SU-DHL-6 (cell line): ENCODE measurements at regions not wholly inside any gene's neighbourhood (a gene's known extent, or its start where the extent isn't known, plus 50 kb on each side); places are given as distances from the start of the nearest gene placed in this dataset.

Source experiments
- H2AFZ ChIP-seq: fragments of 200-600 bp; sonication (generic); 2 replicates; pipeline ENCODE4 v1.6.1; 2014; ENCODE audit warnings: low read depth, mild to moderate bottlenecking, moderate library complexity, mixed read lengths, antibody characterized with exemption, low read length; ENCODE audit not compliant: severe bottlenecking
- H3F3A ChIP-seq: fragments of 200-600 bp; shearing (Covaris generic); 2 replicates; pipeline ENCODE4 v1.6.0; 2016; ENCODE audit warnings: antibody characterized with exemption, mild to moderate bottlenecking; ENCODE audit not compliant: insufficient read depth
- H3K27ac ChIP-seq: fragments of 200-600 bp; sonication (generic); 2 replicates; pipeline ENCODE4 v1.5.1; 2016; ENCODE audit warnings: low read depth, mild to moderate bottlenecking, low read length, moderate library complexity, mixed read lengths
- H3K27me3 ChIP-seq: fragments of 200-600 bp; sonication (generic), shearing (Covaris generic); 2 replicates; pipeline ENCODE4 v1.6.0; 2014; ENCODE audit warnings: mild to moderate bottlenecking, low read length
- H3K36me3 ChIP-seq: fragments of 200-600 bp; sonication (generic); 2 replicates; pipeline ENCODE4 v1.6.1; 2014; ENCODE audit warnings: mild to moderate bottlenecking, low read length, mixed read lengths
- H3K4me2 ChIP-seq: fragments of 300-600, 200-600 bp; shearing (Covaris generic), sonication (generic); 2 replicates; pipeline ENCODE4 v1.6.0; 2014; ENCODE audit warnings: low read length, low read depth, mild to moderate bottlenecking; ENCODE audit not compliant: poor library complexity, severe bottlenecking
- H3K4me3 ChIP-seq: fragments of 200-600 bp; sonication (generic); 2 replicates; pipeline ENCODE4 v1.5.1; 2014; ENCODE audit warnings: antibody characterized with exemption, low read length, mild to moderate bottlenecking, mixed read lengths; ENCODE audit not compliant: insufficient read depth, poor library complexity, severe bottlenecking
- H3K79me2 ChIP-seq: fragments of 200-600 bp; sonication (generic); 2 replicates; pipeline ENCODE4 v1.6.1; 2014; ENCODE audit warnings: mild to moderate bottlenecking, low read length, moderate library complexity; ENCODE audit not compliant: insufficient read depth
- H3K9ac ChIP-seq: fragments of 200-600 bp; sonication (generic); 2 replicates; pipeline ENCODE4 v1.7.0; 2014; ENCODE audit warnings: mild to moderate bottlenecking, low read length
- H3K9me2 ChIP-seq: fragments of 200-600 bp; sonication (generic); replicated peaks from 2 replicates; pipeline ENCODE4 v1.6.1; 2014; ENCODE audit warnings: low read length; ENCODE audit not compliant: insufficient read depth
- H3K9me3 ChIP-seq: fragments of 200-600 bp; sonication (generic); 2 replicates; pipeline ENCODE4 v1.6.1; 2014; ENCODE audit warnings: low read length, mixed read lengths; ENCODE audit not compliant: insufficient read depth
- H4K20me1 ChIP-seq: fragments of 200-600 bp; sonication (generic); 2 replicates; pipeline ENCODE4 v1.6.1; 2014; ENCODE audit warnings: low read depth, mild to moderate bottlenecking, antibody characterized with exemption, low read length, moderate library complexity, mixed read lengths
- CTCF ChIP-seq: fragments of 200-600 bp; sonication (generic); IDR thresholded peaks from one replicate; pipeline ENCODE4 v1.5.1; 2017; ENCODE audit warnings: antibody characterized with exemption, mild to moderate bottlenecking, low read length, moderate library complexity; ENCODE audit not compliant: insufficient read depth, poor library complexity, severe bottlenecking
- EZH2phosphoT487 ChIP-seq: fragments of 200-600 bp; sonication (generic), shearing (Covaris generic); conservative IDR thresholded peaks from 2 replicates; pipeline ENCODE4 v1.6.1; 2018; ENCODE audit warnings: mild to moderate bottlenecking, antibody characterized with exemption, low read length, moderate library complexity, mixed read lengths

GRCh38 chr5:21085791-21086190, 1097.8 kb upstream of the CDH18 start:
- no peaks in the 10 kb centered on the region for H3K27me3 ChIP-seq
- TF ChIP-seq EZH2phosphoT487 (no peak), CTCF (no peak)

GRCh38 chr5:21071986-21072385, 1084.0 kb upstream of the CDH18 start:
- no peaks in the 10 kb centered on the region for H3K27me3 ChIP-seq
- no peak for TF ChIP-seq CTCF
- no peak overlapping the region for H3K9ac ChIP-seq
- peak overlapping the region; percentile 60 for H2AFZ ChIP-seq
- no peaks in the 10 kb centered on the region for H3K9me2 ChIP-seq
- no peak overlapping the region for H3K4me3 ChIP-seq
- H3K4me2 ChIP-seq, result no peak overlapping the region
- H4K20me1 ChIP-seq, result no peaks in the 10 kb centered on the region
- H3K79me2 ChIP-seq, result no peaks in the 10 kb centered on the region
- H3K9me3 ChIP-seq, result no peaks in the 10 kb centered on the region
- H3K27ac ChIP-seq, result no peak overlapping the region
- H3F3A ChIP-seq, result no peaks in the 10 kb centered on the region
- no peaks in the 10 kb centered on the region for H3K36me3 ChIP-seq

More at GRCh38 chr5:21085791-21086190, 1097.8 kb upstream of the CDH18 start:
- Histone ChIP-seq H3K4me3 (no peak overlapping the region), H3K27ac (no peak overlapping the region), H3K4me2 (peak overlapping the region; percentile 31), H3K36me3 (no peaks in the 10 kb centered on the region), H3K79me2 (no peaks in the 10 kb centered on the region), H3K9ac (no peak overlapping the region), H4K20me1 (no peaks in the 10 kb centered on the region), H3F3A (no peaks in the 10 kb centered on the region), H2AFZ (peak overlapping the region; percentile 51), H3K9me3 (no peaks in the 10 kb centered on the region), H3K9me2 (no peaks in the 10 kb centered on the region)

- Histone ChIP-seq H3K36me3 (no peaks in the 10 kb centered on the region), H3K4me2 (no peak overlapping the region), H3F3A (no peaks in the 10 kb centered on the region), H3K9me3 (no peaks in the 10 kb centered on the region), H3K27ac (no peak overlapping the region), H4K20me1 (no peaks in the 10 kb centered on the region), H3K4me3 (no peak overlapping the region), H3K79me2 (no peaks in the 10 kb centered on the region), H2AFZ (peak overlapping the region; percentile 60), H3K27me3 (no peaks in the 10 kb centered on the region), H3K9ac (no peak overlapping the region), H3K9me2 (no peaks in the 10 kb centered on the region)
- TF ChIP-seq EZH2phosphoT487 (no peak), CTCF (no peak)
Measured at GRCh38 chr5:21071421-21071820, 1083.4 kb upstream of the CDH18 start.

- Histone ChIP-seq H3K27ac (no peak overlapping the region), H3K36me3 (no peaks in the 10 kb centered on the region), H4K20me1 (no peaks in the 10 kb centered on the region), H3K27me3 (no peaks in the 10 kb centered on the region), H3K9me3 (no peaks in the 10 kb centered on the region), H2AFZ (no peak overlapping the region), H3F3A (no peaks in the 10 kb centered on the region), H3K4me3 (no peak overlapping the region), H3K4me2 (no peak overlapping the region), H3K79me2 (no peaks in the 10 kb centered on the region), H3K9me2 (no peaks in the 10 kb centered on the region), H3K9ac (no peak overlapping the region)
- TF ChIP-seq CTCF (no peak), EZH2phosphoT487 (no peak)
Measured at GRCh38 chr5:21070858-21071257, 1082.9 kb upstream of the CDH18 start.
